GM03348 (cell line): ENCODE measurements at regions not wholly inside any gene's neighbourhood (a gene's known extent, or its start where the extent isn't known, plus 50 kb on each side); places are given as distances from the start of the nearest gene placed in this dataset.
A peak's percentile ranks its signal among the peaks of the same experiment; 100 is the strongest.

Experiments used
- DNase-seq: peaks from one replicate; pipeline ENCODE4 v3.0.0; 2012; ENCODE audit warnings: low spot score

- peak; percentile 36 for DNase-seq
Observed at GRCh38 chr13:50104493-50104892, 89.2 kb downstream of the KCNRG start.

- DNase-seq: no peak
Observed at GRCh38 chr13:50106559-50106958, 91.3 kb downstream of the KCNRG start.

GRCh38 chr13:50107205-50107604, 92.0 kb downstream of the KCNRG start:
- DNase-seq: no peak

GRCh38 chr13:50114961-50115360, 99.7 kb downstream of the KCNRG start:
- no peak for DNase-seq

- DNase-seq: no peak
Observed at GRCh38 chr13:50115695-50116094, 100.5 kb downstream of the KCNRG start.

DNA sequence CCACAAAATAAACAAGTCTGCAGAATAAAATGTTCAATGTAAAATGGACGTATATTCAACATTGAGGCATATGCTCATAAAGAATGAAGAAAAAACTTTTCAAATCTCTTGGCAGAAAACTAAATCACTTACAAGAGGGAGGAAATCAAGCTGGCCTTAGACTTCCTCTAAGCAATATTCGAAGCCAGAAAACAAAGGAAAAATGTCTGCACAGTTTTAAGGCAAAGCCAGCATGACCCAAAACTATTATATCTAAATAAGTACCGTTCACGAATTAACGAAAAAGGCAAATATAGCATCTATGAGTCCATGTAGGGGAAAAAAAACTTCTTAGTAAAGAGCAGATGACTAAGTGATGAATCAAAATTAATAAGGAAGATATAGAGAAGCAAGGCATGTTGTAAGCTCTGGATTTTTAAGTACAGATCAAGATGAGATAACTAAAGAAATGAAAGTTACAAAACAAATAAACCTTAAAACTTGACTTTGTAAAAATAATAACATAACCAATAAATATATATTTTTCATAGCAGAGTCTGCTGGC, 101.3 kb downstream of the KCNRG start:
- no peak for DNase-seq

DNA sequence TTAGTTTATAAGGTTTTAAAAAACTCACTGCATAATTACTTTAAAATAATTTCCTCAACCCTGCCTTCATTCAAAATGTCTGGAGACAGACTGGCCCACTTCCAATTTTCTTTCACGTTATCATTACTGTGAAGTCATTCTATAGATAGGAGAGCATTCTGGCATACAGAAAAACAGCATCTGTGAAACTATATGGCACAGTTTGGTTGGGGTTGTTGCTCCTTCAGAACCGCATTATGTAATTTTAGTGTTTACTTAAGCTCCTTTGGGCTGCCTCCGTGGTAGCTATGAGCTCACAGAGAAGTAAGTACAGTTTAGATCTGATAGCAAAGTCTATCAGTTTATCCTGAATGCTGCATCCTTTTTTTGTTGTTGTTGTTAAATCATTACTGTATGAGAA, 104.3 kb downstream of the KCNRG start:
- DNase-seq: no peak

DNA sequence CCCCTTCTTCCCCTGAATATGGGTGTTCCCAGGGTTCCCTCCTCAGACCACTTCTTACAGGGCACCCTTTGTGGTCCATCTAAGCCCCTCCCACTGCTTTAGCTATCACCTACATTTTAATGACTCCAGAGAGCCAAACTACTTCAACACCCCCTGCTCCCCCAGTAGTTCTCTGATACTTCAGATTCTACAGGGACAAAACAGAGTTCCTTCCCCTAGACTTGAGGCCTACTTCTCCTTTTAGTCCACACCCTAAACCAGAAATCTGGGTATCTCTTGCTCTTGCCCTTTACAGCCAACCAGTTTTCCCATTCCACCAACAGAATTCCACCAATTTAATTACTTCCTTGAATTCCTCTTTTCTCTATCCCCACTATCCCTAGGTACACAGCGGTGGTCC, 107.2 kb downstream of the KCNRG start:
- DNase-seq: no peak

GRCh38 chr13:50123002-50123401, 107.8 kb downstream of the KCNRG start:
- DNase-seq: no peak

DNA sequence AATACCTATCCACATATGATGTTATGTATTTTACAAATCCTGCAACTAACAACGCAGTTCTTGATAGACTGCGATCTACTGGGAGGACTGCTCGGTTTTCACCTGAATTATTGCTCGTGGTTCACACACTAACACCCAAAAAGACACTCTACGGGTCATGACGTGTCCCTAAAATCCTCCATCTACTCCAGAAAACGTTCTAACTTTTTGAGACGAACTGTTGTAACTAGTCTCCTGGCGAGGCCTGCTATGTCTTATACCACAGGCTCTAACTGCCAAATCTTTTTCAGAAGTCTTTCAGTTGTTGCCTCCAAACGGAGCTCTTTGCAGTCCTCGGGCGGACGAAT, 108.2 kb downstream of the KCNRG start:
- DNase-seq: no peak

DNA sequence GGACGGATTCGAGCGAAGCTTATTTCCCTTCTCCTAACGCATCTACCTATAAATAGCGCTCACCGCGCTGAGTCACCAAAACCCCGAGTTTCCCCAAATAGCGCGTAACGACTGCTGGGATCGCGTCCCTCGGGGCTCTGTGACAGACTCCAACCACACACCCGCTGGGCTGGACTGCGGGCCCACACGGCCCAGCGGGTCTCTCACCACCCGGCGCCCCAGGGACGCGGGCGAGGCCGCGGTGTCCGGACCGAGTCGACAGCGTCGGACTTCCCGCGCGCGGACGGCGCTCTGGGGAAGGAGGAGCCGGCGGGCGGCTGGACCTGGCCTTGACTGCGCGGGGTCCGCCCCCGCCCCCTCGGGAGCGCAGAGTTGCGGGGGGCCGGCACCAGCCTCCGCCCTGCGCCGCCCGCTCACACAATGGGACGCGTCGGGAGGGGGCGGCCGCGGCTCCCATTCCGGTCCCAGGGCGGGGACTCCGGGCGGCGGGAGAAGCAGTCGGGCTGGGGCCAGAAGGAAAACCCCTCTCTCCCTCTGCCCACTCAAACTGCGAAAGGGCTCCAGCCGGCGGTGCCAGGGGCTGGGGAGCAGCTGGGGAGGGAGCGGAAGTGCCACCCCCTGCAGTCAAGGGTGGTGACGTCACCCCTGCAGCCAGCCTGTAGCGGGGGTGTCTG, 108.8 kb downstream of the KCNRG start:
- DNase-seq: peak; percentile 99

DNA sequence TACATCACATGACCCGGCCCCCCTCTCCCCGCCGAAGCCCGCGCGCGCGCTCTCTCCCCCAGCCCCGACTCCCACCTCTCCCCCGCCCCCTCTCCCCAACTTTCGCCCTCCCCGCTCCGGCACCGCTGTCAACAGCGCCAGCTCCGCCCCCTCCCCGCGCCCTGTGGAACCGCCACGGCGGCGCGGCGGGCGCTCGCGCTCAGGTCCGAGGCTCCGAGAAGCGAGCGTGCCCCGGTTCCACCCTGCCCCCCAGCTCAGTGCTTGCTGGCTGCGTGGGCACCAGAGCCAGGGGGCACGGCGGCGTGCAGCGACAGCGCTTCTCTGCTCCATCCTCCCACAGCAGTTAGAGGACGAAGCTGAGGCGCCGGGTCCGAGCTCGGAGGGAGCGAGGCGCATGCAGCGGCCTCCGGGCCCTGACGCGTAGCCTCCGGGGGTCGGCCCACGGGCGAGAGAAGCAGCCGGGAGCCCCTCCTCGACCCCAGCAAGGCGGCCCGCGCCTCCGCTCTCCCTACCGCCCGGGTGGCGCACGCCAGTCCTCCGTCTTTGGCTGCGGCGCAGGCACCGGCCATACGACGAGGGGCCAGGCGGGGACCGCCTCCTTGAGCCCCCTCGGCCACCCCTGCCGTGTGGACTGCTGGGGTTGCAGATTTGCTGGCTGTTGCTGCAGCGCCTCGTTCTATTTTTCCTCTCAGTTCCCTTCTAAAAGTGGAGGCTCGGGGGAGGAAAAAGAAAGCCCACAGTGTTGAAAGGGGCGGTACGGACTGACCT, 109.5 kb downstream of the KCNRG start:
- peak; percentile 59 for DNase-seq

GRCh38 chr13:50125304-50125553, 110.0 kb downstream of the KCNRG start:
- no peak for DNase-seq

GRCh38 chr13:50125554-50126262, 110.5 kb downstream of the KCNRG start:
- DNase-seq: peak; percentile 94

DNA sequence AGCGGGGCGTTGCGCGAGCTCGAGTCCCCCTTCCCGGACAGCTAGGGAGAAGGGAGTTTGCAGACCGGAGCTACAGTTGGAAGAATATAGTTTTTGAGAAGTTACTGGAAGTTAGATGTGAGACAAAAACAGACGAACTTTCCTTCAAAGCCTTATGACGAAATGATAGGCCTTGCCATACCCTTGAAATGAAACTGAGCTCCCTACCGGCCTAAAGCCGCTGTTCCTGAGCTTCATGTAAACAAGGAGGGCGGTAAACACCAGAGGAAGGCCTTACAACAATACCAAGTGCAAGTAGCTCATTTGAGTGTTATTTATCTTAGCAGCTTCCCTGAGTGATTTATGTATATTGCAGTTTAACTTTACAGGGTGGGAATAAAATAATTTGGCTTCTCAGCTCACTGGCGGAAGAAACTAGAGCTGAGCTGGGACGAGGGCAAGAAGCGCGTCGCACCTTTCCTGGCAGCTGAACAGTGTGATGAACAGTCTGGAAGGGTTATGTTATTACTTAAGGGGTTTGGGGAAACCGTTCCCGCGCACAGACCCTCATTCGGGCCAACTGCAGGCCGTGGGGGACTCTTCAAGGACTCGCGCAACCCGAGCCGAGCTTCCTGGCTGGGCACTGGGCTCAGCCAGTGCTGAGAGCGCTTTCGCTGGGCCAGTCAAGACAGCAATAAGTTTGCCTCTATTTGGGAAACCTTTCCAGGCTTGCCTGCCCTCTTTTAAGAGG, 111.2 kb downstream of the KCNRG start:
- no peak for DNase-seq

DNA sequence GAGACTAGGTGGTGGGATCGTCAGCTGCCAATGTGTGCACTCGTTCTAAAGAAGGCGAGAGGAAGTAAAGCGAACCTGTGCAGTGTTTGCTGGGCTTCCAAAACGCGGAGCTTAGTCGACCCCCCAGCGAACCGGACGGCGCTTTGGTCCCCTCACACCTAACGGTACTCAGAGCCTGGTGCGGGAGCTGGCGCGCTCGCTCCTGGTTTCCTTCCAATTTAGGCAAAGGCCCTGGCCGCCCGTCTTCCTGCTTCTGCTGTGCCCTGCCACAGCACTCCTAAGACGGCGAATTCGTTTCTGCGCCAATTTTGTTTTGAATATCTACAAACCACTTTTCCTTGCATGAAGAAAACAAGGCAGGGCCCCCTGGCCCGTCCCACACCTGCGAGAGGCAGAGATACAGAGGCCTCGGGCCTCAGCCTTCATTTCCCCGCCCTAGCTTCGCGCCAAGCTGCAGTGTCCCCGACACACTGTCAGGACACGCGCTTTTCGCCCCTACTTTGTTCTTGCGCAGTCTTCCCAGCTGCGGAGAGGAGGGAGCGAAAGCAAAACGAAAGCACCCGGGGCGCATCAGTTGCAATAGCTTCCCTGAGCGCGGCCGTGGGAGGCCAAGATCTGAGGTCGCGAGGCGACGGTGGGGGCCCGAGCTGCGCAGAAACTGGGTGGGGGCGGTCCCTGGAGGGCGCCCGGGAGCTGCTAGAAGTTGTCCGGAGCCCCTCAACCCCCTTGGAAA, 111.9 kb downstream of the KCNRG start:
- DNase-seq: no peak

DNA sequence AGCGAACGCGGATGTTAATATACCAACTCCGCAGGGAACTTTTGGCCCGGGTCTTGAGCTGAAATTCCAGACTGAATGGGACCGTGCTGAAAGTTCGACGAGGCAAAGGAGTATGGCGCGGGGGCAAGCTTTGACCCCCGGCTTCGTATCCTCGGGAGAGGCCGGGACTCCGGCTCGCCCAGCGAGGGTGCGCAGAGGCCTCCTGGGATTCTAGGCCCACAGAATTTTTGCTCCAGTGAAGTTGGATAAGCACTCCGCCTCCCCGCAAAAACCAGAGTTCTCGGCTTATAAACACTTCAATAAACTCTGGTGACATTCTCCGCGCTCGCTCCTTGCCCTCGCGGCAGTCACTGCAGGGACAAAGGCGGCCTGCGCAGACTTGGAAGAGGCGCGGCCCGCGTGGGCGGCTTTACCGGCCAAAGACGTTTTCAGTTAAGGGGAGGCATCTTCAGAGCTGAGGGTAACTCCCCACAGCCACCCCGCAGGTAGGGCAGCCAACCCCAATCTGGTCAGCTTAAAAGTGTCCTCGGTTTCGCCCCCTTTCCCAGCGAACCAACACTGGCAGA, 112.6 kb downstream of the KCNRG start:
- DNase-seq: no peak

GRCh38 chr13:50128428-50128931, 113.2 kb downstream of the KCNRG start:
- DNase-seq: no peak

DNA sequence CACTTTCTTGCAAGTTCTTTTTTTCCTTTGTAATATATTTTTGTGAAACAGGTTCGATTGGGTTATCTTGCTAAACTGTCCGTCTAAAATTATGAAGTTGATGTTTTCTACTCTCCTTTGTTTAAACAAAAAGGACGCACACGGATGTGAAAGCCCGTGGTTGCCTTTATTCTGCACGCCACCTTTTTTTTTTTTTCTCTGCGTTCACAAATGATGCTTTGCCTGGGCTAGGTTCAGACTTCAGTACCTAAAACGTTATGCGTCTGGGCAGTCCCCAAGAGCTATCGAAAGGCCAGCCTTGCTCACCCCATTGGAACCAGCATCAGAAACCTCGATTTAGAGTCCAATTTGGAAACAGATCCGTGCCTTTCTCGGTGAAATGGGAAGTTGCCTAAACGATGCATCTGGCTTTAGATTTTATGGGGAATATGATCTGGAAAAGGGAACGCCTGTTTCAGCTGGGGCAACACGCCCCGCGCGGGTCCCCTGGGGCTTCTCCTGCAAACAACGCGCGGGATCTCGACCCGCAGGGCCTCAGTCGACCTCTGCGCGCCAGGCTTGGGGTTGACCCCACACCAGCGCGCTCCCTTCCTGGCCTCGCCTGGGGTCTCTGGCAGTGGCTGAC, 113.9 kb downstream of the KCNRG start:
- DNase-seq: no peak

DNA sequence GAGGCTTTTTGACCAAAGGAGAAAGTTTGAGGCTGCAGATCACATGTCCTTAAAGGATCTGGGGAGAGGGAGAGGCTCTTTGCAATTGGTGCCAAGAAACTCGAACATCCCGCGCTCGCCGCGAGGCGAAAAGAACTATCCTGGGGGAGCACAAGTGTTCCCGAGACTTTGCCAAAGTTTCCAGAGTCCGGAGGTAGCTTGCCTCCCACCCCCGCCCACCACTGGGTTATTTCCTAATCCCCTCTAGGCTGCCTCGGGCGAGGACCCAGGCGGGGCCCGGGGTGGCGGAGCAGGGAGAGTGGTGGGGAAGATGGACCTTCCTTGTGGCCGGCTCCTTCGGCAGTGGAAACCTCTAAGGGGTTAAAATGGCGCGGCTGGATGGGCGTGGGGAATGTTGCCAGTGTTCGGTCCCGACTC, 114.5 kb downstream of the KCNRG start:
- DNase-seq: no peak
